HL-60 (cell line): ENCODE measurements at regions not wholly inside any gene's neighbourhood (a gene's known extent, or its start where the extent isn't known, plus 50 kb on each side); places are given as distances from the start of the nearest gene placed in this dataset.

ENCODE experiments used
- DNase-seq, 2 experiments: peaks; one replicate each; pipeline ENCODE4 v3.0.0-alpha.2; 2010 to 2020; ENCODE audit warnings: low read depth in 1 of 2, low spot score in 1 of 2
- H3K27ac ChIP-seq: fragments of 250-450 bp; sonication (Bioruptor Pico); replicated peaks from 2 replicates; pipeline ENCODE4 v1.5.1; 2020; ENCODE audit warnings: mild to moderate bottlenecking, moderate library complexity
- H3K27me3 ChIP-seq: fragments of 250-450 bp; sonication (Bioruptor Pico); 2 replicates; pipeline ENCODE4 v1.5.1; 2021; ENCODE audit warnings: mild to moderate bottlenecking, moderate library complexity; ENCODE audit not compliant: insufficient read depth, poor library complexity, severe bottlenecking
- H3K4me3 ChIP-seq: replicated peaks from 2 replicates; pipeline ENCODE4 v1.5.1; 2011; ENCODE audit warnings: mild to moderate bottlenecking, control low read depth, low read length; ENCODE audit not compliant: insufficient read depth
- CTCF ChIP-seq: IDR thresholded peaks from one replicate; pipeline ENCODE4 v1.5.1; 2011; ENCODE audit warnings: low read length, control low read depth, inconsistent platforms; ENCODE audit not compliant: insufficient read depth
- GABPA ChIP-seq: IDR thresholded peaks from 2 replicates; pipeline ENCODE4 v1.6.1; 2012; ENCODE audit warnings: low read depth
- POLR2AphosphoS5 ChIP-seq: IDR thresholded peaks from 2 replicates; pipeline ENCODE4 v1.6.1; 2012; ENCODE audit warnings: low read depth
- REST ChIP-seq: IDR thresholded peaks from 2 replicates; pipeline ENCODE4 v1.6.1; 2012; ENCODE audit warnings: low read depth; ENCODE audit not compliant: insufficient replicate concordance
- SPI1 ChIP-seq: IDR thresholded peaks from 2 replicates; pipeline ENCODE4 v1.6.1; 2012; ENCODE audit warnings: low read depth, mild to moderate bottlenecking, borderline replicate concordance

- Histone ChIP-seq H3K27ac (no peak overlapping the region), H3K4me3 (no peak overlapping the region), H3K27me3 (no peaks in the 10 kb centered on the region)
- TF ChIP-seq REST = no peak
- TF ChIP-seq CTCF = no peak
- no peak for TF ChIP-seq POLR2AphosphoS5
- no peak for TF ChIP-seq GABPA
- TF ChIP-seq SPI1 = no peak
- no peak for DNase-seq
These were observed 301.3 kb upstream of the SGCD start for GRCh38 chr5:156025656-156026055.

- H3K27ac ChIP-seq = no peak overlapping the region
- no peak for DNase-seq
These were observed 295.8 kb upstream of the SGCD start for GRCh38 chr5:156031181-156031580.

GRCh38 chr5:156036640-156037039 is 290.3 kb upstream of the SGCD start:
- DNase-seq = no peak
- Histone ChIP-seq H3K27me3 (no peaks in the 10 kb centered on the region), H3K27ac (no peak overlapping the region), H3K4me3 (no peak overlapping the region)
- no peak for TF ChIP-seq REST
- TF ChIP-seq GABPA = no peak
- TF ChIP-seq CTCF = no peak

More at GRCh38 chr5:156031181-156031580, 295.8 kb upstream of the SGCD start:
- TF ChIP-seq GABPA = no peak
- no peak for TF ChIP-seq POLR2AphosphoS5
- TF ChIP-seq SPI1 = no peak
- Histone ChIP-seq H3K4me3 (no peak overlapping the region), H3K27me3 (no peaks in the 10 kb centered on the region)

DNA sequence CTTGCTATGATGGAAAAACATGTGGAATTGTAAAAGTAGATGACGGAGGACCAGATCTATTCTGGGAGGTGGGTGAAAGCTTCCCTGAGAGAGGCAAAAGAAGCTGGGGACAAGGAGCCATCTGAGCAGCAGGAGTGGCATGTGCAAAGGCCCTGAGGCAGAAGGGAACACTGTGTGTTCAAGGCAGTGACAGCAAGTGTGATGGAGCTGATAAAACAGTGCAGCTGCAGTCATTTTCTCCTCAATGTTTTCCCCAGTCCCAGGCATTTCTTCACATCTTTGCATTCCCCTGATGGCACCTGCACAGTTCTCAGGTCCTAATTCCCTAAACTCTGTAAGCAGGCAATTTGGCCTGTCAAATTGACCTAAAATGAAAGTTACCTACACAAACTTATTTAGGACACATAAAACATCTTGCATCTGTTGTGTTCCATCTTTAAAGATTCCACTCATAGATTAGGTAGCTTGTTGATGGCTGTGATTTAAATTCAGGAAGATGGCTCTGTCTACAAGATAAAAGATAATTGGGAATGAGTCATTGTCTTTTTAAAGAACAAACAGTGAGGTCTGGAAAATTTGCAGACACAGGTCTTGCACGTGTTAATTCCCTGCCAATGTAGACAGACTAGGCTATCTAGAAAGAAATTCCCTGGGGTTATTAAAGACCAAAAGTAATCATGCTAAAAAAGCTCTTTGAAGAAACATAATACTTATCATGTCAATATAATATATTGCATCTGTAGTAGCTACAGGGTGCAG is 289.6 kb upstream of the SGCD start:
- TF ChIP-seq GABPA = no peak
- TF ChIP-seq REST = no peak
- TF ChIP-seq CTCF = no peak
- no peak for TF ChIP-seq POLR2AphosphoS5
- TF ChIP-seq SPI1 = no peak
- no peak overlapping the region for H3K4me3 ChIP-seq
- DNase-seq = no peak
- H3K27ac ChIP-seq = no peak overlapping the region
- no peaks in the 10 kb centered on the region for H3K27me3 ChIP-seq
